ENCODE measurements at regions not wholly inside any gene's neighbourhood (a gene's known extent, or its start where the extent isn't known, plus 50 kb on each side); places are given as distances from the start of the nearest gene placed in this dataset.
A peak's percentile ranks its signal among the peaks of the same experiment; 100 is the strongest.

GRCh38 chr3:107028626-107029025 is 348.6 kb upstream of the CCDC54 start:
- DNase-seq (ENCODE audit: low read depth in 1 of 2, low spot score in 1 of 2): no peak

GRCh38 chr3:107032111-107032510 is 345.1 kb upstream of the CCDC54 start:
- no peak for DNase-seq (ENCODE audit: low read depth in 1 of 2, low spot score in 1 of 2)

- no peak for DNase-seq (ENCODE audit: low read depth in 1 of 2, low spot score in 1 of 2)
These were observed 343.1 kb upstream of the CCDC54 start for GRCh38 chr3:107034142-107034541.

GRCh38 chr3:107035176-107035575 is 342.1 kb upstream of the CCDC54 start:
- no peak for DNase-seq (ENCODE audit: low read depth in 1 of 2, low spot score in 1 of 2)

- DNase-seq (ENCODE audit: low read depth in 1 of 2, low spot score in 1 of 2): no peak
These were observed 332.6 kb upstream of the CCDC54 start for GRCh38 chr3:107044677-107045076.

GRCh38 chr3:107045791-107046190 is 331.4 kb upstream of the CCDC54 start:
- DNase-seq (ENCODE audit: low read depth in 1 of 2, low spot score in 1 of 2): no peak

- DNase-seq (ENCODE audit: low read depth in 1 of 2, low spot score in 1 of 2): no peak
These were observed 321.9 kb upstream of the CCDC54 start for GRCh38 chr3:107055181-107055942.

- no peak for DNase-seq (ENCODE audit: low read depth in 1 of 2, low spot score in 1 of 2)
These were observed 315.8 kb upstream of the CCDC54 start for GRCh38 chr3:107061466-107061865.

GRCh38 chr3:107062310-107062709 is 314.9 kb upstream of the CCDC54 start:
- no peak for DNase-seq (ENCODE audit: low read depth in 1 of 2, low spot score in 1 of 2)

- no peak for DNase-seq (ENCODE audit: low read depth in 1 of 2, low spot score in 1 of 2)
These were observed 314.5 kb upstream of the CCDC54 start for GRCh38 chr3:107062787-107063186.

- no peak for DNase-seq (ENCODE audit: low read depth in 1 of 2, low spot score in 1 of 2)
These were observed 313.9 kb upstream of the CCDC54 start for GRCh38 chr3:107063351-107063750.

GRCh38 chr3:107064405-107065060 is 312.7 kb upstream of the CCDC54 start:
- DNase-seq (ENCODE audit: low read depth in 1 of 2, low spot score in 1 of 2): peak; percentile 8 to 14

- DNase-seq (ENCODE audit: low read depth in 1 of 2, low spot score in 1 of 2): no peak
These were observed 312.0 kb upstream of the CCDC54 start for GRCh38 chr3:107065094-107065861.

GRCh38 chr3:107067421-107067820 is 309.8 kb upstream of the CCDC54 start:
- DNase-seq (ENCODE audit: low read depth in 1 of 2, low spot score in 1 of 2): no peak

- no peak for DNase-seq (ENCODE audit: low read depth in 1 of 2, low spot score in 1 of 2)
These were observed 308.3 kb upstream of the CCDC54 start for GRCh38 chr3:107068980-107069379.

GRCh38 chr3:107076946-107077345 is 300.3 kb upstream of the CCDC54 start:
- DNase-seq (ENCODE audit: low read depth in 1 of 2, low spot score in 1 of 2): no peak

GRCh38 chr3:107077391-107077790 is 299.8 kb upstream of the CCDC54 start:
- no peak for DNase-seq (ENCODE audit: low read depth in 1 of 2, low spot score in 1 of 2)

GRCh38 chr3:107082527-107082926 is 294.7 kb upstream of the CCDC54 start:
- no peak for DNase-seq (ENCODE audit: low read depth in 1 of 2, low spot score in 1 of 2)

- no peak for DNase-seq (ENCODE audit: low read depth in 1 of 2, low spot score in 1 of 2)
These were observed 292.0 kb upstream of the CCDC54 start for GRCh38 chr3:107085261-107085660.

GRCh38 chr3:107092121-107092520 is 285.1 kb upstream of the CCDC54 start:
- DNase-seq (ENCODE audit: low read depth in 1 of 2, low spot score in 1 of 2): no peak

GRCh38 chr3:107098864-107099263 is 278.4 kb upstream of the CCDC54 start:
- no peak for DNase-seq (ENCODE audit: low read depth in 1 of 2, low spot score in 1 of 2)

GRCh38 chr3:107100137-107100536 is 277.1 kb upstream of the CCDC54 start:
- no peak for DNase-seq (ENCODE audit: low read depth in 1 of 2, low spot score in 1 of 2)
